T follicular helper cell (primary cell): ENCODE measurements at regions not wholly inside any gene's neighbourhood (a gene's known extent, or its start where the extent isn't known, plus 50 kb on each side); places are given as distances from the start of the nearest gene placed in this dataset.

Source experiments
- DNase-seq: peaks from one replicate; pipeline ENCODE4 v3.0.0-alpha.2; 2020; ENCODE audit warnings: low read depth

DNA sequence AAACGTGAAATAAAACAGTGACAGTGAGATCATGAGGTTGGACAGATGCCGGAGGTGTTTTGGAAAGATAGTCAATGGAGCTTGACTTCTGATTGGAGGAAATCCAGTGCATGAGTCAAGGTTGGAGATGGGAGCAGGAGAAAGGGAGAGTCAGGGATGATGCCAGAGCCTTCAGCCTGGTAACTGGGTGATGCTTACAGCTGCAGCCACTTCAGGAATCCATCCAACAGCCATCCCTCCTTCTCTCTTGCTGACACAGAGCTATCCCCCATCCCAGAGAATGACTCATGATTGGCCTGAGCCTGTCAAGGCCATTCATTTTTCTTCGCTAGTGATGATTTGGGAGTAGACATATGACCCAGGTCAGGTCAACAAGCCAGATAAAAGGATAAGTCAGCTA, 112.8 kb downstream of the SAMD5 start:
- DNase-seq = no peak

DNA sequence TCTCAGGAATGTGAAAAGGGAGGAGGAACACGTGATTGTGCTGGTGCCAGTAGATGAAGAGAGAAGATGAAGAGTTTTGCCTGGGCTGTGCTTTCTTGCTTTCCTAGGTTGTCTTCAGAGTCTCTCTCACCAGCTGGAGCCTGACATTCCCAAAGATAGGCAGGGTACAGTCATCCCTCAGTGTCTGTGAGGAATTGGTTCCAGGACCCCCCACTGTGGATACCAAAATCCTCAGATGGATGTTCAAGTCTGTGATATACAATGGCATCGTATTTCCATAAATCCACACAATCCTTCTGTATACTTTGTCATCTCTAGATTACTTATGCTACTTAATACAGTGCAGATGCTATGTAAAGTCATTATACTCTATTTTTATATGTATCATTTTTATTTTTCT, 113.5 kb downstream of the SAMD5 start:
- no peak for DNase-seq

DNA sequence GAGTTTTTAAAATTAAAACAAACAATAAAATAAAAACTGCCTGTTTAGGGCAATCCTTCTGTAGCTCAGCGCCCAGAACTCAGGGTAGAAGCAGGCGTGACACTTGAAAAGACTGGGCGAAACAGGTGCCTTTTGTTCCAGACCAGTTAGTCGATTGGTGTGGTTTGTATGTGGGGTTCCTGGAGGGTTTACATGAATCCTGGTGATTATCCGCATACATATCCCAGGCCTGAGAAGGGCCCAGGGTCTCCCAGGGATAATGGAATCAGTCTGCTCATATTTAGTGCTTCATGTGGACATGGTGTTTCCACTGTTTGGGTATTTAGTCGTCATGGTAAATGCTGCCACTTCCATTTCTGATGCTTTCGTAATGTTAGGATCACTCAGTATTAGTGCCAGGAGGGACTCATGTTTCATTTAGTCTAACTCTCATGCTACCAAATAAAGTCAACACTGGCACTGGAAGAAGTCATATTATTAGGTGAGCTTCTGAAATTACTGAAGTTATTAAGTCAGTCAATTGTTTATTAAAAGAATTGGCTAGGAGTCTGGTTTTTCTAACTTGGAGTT, 116.5 kb downstream of the SAMD5 start:
- no peak for DNase-seq

DNA sequence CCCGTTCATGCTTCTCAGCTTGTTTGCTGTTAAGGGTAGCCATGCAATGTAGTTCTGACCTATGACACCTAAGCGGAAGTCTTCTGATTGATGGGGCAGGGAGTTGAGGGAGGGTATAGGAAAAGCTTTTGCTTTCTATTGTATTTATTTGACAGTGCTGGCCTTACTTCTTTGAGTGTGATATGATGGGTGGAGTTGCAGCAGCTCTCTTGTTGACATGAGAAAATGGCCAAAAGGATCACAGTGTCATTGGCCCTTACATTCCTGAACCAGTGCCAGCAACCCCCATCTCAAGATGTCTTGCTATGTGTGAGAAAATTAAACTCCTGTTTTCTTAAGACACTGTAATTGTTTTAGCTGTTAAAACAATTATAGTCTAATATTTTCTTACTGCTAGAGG, 117.5 kb downstream of the SAMD5 start:
- DNase-seq = no peak

DNA sequence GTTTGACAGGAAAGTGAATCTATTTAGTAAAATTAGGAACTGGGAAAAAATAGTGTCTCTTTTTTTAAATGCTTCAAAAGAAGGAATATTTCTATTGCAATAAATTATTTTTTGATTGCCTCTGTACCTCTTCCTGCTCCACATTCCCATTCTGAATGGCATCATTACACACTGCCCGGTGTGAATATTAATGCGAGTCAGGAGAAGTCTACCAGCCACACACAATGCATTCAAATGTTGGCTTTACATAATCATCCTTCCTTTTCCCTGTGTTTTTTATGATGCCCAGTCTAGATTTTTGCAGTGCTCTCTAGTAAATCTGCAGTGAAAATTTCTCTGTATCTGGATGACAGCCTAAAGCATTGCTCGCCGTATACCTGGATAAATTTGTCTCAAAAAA, 118.9 kb downstream of the SAMD5 start:
- no peak for DNase-seq

DNA sequence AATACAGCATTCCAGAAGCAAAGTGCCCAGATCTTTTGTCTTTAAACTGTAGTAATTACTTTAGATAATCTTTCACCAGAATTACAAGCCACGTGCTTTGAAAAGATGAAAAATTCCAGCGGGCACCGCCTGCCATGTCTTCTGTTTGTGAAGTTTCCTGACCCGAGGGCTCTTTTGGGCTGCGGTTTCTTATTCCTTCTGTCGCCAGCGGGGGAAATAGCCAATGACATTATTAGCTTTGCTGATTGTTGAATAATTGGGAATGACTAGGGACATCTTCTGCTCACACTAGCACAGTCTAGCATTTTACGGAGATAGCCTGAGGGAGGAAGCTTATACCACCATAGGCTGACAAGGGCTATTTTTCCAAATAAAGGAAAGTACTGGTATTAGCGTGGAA, 124.7 kb downstream of the SAMD5 start:
- no peak for DNase-seq

DNA sequence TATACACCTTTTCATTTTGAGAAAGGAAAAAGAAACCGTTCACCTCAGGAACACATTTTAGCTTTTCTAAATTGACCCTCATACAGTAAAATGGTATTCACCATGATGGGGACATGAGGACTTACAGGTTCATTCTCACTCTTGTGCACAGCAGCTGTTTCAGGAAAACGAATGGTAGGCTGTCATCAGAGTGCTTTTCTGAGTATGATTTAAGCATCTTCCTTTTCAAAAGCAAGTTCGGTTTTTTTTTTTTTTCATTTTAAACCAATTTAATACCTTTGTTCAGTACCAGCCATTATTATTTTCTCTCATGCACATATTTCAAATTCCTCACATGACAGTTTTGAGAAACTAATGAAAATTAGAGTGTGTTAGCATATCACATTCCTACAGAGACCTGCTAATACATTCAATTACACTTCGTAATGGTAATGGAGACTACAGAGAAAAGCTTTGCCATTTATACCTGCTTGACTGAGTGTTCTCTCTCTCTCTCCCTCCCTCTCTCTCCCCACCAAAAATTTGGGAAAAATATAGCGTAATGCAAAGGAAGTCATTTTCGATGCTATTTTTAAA, 129.2 kb downstream of the SAMD5 start:
- no peak for DNase-seq

DNA sequence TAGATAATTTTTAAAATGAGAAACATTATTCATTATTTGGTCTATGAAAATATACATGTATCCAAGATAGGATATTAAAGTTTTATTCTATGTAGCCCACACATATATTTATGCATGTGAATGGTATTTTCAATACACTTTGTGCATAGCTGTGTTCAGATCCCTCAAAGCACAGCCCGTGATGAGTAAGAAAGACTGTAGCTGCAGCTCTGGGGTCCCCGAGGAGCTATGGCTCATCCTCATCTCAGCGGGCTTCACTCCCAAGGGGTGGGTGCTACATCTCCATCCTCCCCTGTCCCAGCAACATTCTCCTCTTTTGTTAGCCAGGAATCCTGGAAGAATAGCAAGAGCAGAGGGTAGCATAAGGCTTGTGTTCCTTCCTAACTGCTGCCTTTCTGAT, 130.8 kb downstream of the SAMD5 start:
- no peak for DNase-seq

DNA sequence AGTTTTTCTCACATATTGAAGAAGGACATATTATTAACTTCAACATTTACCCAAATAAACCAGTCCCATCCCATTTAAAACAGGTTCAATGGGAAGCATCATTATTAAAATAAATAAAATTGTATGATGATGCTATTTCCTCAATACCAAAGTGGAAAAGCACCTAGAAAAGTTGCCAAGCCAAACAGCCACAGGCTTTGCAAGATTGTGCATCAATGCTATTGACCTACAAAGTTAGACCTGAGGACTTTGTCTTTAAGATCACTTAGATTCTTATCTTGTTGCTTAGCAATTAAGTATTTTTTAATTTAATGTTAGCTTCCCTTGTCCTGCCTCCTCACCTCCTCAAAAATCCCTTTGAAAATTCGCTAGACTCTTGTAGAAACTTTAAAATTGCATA, 132.1 kb downstream of the SAMD5 start:
- DNase-seq = no peak

DNA sequence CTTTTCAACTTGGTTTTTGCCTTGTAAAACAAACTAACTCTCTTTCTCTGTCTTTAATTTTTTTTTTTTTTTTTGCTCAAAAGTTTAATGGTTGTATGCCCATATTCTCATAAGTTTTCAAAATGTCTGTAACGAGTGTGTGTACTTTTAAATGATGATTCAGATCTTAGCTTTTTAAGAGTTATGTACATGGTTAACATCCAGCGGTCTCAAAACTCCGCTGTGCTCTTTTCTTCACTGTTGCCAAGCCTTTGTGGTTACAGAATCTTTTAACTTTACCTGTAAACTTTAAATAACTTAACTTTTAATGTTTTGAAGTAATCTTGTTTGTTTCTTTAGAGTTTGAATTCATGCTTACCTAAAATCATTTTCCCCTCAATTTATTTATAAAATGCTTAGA, 133.0 kb downstream of the SAMD5 start:
- no peak for DNase-seq

DNA sequence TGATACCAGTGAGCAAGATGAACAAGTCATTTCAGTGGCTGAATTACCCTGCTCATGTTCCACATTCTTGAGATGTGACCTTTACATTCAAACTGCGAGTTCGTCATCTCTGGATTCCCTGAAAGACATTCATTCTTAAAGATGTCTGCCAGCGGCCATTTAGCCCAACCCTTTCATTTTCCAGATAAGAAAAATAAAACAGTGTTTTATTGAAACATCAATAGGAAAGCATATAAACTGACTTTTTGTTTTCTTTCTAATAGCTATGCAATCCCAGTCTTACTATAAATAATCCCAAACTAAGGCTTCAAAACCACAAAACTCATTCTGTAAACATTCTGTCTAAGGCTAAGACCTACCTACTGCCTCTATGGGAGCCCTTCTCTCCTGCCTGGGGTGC, 134.0 kb downstream of the SAMD5 start:
- DNase-seq = no peak

DNA sequence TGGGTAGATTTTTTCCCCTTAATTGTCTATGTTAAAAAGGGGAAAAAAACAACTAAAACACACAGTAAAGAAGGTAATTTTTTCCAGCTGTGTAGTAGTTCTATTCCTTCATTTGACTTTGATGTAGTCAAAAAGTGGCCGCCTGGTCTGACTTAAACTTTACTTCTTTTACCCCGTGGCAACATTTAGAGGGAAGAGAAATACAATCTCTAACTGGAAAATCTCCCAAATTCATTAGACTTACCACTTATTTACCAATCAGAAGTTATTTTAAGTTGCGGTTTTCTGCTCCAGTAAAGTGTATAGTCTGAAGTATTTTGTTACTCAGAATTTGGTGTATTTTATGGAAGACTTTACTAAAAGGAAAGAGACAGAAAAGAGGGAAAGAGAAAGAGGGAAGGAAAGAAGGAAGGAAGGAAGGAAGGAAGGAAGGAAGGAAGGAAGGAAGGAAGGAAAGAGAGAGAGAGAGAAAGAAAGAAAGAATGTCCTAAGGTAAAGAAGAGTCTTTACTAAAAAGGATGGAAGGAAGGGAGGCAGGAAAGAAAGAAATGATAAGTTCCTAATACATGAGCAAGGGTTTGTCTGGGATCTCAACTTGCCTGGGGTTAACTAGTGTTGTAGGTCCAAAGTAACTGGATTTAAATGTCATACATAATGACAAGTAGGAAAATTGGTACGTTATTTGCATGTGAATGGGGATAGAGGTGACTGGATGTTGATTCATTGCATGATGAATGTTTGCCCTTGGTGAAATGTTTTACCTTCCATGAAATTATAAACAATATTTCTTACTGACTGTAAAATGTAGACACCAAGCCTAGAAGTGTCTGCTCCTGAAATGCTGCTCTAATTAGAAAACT, 135.1 kb downstream of the SAMD5 start:
- no peak for DNase-seq

DNA sequence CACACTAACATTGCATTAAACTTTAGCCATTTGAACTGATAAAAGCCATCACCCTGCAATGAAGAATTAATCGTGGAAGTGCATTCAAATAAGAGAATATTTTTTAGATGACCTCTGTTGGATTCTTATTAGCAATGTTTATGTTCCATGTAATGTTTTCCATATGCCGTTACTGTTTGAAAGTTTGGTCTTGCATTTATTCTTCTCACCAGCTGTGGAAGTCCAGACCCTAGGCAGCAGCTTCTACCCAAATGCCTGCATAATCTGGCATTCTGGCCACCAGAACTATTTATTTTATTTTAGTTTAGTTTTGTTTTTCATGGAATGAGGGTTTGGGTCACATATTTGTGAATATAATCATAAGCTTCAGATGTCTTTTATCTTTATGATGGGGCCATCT, 140.4 kb downstream of the SAMD5 start:
- no peak for DNase-seq

DNA sequence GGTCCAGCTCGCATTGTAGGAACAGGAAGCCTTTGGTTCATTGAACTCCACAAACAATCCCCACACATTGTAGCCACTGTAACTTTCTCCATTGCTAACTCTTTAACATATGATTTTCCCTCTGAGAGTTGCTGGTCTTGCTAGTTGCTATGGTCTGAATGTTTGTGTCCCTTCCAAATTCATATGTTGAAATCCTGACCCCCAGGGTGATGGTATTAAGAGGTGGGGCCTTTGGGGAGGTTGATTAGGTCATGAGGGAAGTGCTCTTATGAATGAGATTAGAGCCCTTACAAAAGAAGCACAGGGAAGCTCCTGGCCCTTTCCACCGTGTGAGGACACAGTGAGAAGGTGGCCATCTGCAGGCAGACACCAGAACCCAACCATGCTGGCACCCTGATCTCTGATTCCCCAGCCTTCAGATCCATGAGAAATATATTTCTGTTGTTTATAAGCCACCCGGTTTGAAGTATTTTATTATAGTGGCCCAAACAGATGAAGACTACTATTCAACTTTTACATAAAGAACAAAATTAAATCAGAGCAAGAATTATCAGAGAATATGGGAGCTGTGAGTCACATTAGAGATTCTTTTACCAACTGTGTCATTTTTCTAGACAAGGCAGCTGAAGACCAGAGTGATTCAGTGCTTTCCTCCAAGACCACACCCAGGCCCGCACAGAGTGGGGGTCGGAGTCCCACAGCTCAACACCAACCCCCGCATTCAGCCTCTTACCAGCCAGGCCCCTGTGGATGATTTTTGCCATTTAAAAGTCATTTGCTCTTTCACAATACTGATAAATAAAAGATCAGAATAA, 143.0 kb downstream of the SAMD5 start:
- no peak for DNase-seq

DNA sequence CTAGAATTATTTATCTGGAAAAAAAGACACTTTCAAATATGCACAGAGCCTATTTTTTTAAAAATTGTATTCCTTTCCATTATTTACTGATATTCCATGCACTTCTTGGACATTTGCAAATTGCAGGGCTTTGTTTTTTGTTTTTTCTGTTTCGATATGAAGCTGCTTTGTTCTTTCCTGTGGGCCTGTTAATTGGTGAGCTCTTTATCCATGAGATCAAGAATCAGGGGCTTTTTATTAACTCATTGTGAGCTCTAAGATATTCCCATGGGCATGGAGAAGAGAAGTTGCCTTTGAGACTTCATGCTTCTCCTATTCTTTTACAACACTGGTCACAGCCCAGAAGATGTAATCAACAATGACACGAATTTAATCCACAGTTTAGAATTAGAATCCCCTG, 145.1 kb downstream of the SAMD5 start:
- no peak for DNase-seq

DNA sequence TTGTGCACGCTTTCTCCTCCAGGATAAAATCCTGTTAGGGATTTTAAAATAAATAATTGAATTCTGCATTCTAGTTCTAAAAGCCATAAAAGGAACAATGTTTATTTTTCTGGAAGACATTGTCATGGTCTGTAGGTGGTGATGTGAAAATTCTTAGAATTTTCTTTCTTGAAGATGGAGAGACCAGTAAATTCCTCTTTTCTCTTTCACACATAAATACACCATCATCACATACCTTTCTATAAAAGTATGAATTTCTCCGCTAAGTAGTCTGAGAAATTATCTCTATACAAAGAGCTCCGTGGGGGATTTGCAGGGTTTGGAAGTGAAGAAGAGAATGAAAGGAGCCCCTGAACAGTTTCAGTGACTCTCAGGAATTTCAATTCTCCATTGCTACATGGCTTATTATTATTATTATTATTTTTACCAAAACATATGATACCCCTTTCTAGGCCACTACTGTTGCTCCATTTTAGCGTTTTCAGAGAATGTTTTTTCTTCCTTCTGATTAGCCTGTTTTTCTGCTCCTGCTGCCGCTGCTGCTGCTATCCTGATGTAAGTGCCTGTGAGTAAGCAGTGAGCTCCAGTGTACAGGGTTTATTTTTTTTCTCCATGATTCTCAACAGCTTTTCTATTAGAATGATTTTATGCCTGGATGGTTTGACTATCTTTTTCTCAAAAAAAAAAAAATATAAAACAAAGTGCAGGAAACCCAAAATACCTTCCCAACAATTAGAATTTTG, 145.8 kb downstream of the SAMD5 start:
- DNase-seq = no peak

DNA sequence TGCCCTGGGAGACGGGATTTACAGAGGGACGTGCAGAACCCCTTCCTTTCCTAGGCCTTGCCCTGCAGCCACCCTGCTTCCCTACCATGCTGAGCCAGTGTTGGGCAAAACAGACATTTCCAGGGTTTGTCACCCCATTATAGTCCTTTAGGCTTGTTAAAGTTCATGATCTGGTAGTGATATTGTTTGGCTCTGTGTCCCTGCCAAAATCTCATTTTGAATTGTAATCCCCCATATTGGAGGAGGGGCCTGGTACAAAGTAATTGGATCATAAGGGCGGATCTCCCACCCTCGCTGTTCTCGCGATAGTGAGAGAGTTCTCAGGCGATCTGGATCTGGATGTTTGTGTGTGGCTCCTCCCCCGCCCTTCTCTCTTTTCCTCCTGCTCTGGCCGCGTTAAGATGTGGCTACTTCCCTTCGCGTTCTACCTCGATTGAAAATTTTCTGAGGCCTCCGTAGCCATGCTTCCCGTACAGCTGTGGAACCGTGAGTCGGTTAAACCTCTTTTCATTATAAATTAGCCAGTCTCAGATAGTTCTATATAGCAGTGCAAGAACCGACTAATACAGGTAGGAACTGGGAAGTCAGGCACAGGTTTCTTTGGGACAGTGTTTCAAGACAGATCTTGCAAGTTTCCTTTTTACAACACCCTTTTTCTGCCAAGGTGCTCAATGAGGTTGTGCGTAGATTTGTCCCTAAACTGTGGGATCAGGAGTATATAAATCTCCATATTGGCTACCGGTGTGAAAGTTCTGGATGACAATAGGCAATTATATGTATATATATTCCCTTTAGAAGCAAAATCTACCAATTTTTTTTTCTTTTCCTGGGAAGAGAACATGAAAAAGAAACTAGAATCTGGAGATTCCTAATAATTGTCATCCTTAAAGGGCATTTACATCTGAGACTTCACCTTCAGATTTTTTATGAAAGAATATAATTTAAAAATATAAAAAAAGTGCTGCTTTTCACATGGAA, 152.1 kb downstream of the SAMD5 start:
- no peak for DNase-seq

DNA sequence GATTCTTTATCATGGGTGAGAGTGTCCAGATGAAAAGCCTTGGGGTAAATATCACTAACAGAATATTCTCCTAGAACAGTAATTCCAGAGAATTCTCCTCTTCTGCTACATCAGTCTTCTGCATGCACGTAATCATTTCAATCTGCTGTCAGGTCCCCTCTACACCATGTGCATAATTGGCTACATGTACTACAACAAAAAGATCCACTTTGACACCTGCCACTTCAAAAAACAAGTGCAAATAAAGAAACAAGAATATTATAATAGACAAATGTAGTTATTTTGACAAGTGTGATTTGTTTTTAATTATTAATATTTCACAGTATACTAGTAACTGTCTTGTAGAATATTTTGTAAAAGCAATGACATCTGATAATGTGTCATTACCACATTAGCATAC, 154.2 kb downstream of the SAMD5 start:
- no peak for DNase-seq

DNA sequence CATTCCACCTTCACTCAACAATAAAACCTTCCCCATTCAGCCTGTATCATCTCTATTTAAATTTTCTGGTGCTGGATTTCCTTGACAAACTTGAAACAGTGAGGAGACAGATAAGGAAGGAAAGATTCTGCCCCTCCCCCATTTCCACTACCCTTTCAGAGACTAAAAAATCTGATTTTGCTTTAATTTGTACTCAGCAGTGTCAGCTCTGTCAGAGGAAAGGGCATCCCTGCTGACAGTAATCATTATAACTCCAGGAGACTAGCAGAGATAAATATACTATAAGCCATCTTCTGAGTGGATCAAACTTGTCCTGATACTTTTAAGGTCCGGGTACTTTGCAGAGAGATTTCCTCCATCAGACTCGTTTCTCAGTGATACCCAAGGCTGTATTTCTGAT, 155.6 kb downstream of the SAMD5 start:
- no peak for DNase-seq

DNA sequence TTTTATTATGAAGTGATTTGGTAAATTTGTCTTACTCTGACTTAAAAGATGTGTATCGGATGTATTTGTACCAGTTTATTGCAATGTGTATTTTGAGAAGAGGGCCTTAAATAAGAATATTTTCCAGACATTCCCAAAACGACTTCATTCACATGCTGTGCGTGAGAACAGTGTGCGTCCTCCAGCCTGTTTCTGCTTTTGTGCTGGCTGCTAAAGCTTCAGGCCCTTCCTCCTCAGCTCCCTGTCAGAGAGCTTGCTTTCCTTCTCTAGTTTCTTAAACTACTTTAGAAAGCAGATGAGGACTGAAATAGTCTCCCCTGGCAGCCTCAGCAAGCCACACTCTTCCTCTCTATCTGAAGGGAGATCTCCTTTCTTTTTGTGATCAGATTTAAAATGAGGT, 157.8 kb downstream of the SAMD5 start:
- no peak for DNase-seq

DNA sequence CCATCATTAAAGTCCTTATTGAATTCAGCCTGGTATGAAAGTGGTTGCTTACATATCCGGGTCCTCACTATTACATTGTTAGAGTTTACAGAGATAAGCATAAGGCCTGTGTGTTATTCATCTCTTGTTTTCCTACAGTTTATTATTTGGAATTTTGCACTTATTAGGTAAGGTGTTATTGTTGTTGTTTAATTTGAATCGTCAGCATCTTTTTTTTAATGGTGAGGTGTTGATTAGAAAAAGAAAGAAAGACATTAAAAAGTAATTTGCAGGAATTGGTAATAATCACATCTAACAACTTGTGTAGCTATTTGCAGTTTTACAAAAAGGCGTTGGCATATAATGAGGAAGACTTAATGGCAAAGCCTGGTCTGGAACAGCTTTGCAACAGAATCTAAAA, 158.6 kb downstream of the SAMD5 start:
- no peak for DNase-seq
